GM12891 (cell line): ENCODE measurements at regions not wholly inside any gene's neighbourhood (a gene's known extent, or its start where the extent isn't known, plus 50 kb on each side); places are given as distances from the start of the nearest gene placed in this dataset.

ENCODE experiments used
- PAX5 ChIP-seq: IDR thresholded peaks from 2 replicates; pipeline ENCODE4 v1.6.1; 2011; ENCODE audit warnings: low read length, moderate library complexity, mild to moderate bottlenecking; ENCODE audit not compliant: insufficient read depth, severe bottlenecking
- POLR2A ChIP-seq: IDR thresholded peaks from 2 replicates; pipeline ENCODE4 v1.6.1; 2011; ENCODE audit warnings: low read depth, low read length, control low read depth
- POLR2AphosphoS5 ChIP-seq: IDR thresholded peaks from 2 replicates; pipeline ENCODE4 v1.6.1; 2011; ENCODE audit warnings: low read depth, low read length, control low read depth
- TAF1 ChIP-seq: IDR thresholded peaks from 2 replicates; pipeline ENCODE4 v1.6.1; 2011; ENCODE audit warnings: low read depth, low read length, control low read depth

DNA sequence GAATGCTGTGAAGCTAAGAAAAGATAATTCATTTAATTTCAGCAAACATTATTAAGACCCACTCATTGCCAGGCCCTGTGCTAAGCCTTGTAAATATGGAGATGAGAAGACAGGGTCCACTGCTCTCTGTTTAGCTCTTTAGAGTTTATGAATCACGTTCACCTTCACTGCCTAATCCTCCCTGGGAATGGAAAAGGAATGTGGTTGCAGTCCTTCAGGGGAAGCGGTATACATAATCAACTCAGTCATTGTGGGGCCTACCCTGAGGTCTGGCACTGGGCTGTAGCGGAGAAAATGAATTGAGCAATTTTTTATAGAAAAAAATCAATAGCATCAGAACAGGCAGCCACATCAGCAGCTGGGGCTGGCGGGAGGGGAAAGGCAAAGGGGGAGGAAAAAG, 412.1 kb upstream of the NFIA start:
- TF ChIP-seq POLR2A (no peak), POLR2AphosphoS5 (no peak), TAF1 (no peak), PAX5 (no peak)
